ENCODE measurements at regions not wholly inside any gene's neighbourhood (a gene's known extent, or its start where the extent isn't known, plus 50 kb on each side); places are given as distances from the start of the nearest gene placed in this dataset.

GRCh38 chr10:117686606-117687005, 144.1 kb downstream of the EMX2 start:
- no peak overlapping the region for H3K27ac ChIP-seq (ENCODE audit: control insufficient read depth, insufficient read depth)
- H3K36me3 ChIP-seq (ENCODE audit: control insufficient read depth in 2 of 2, insufficient read depth in 2 of 2, low read length in 1 of 2), result no peaks in the 10 kb centered on the region
- H3K4me3 ChIP-seq, result no peak overlapping the region
- no peak overlapping the region for H3K9ac ChIP-seq (ENCODE audit: control insufficient read depth, insufficient read depth, low read length)
- CTCF ChIA-PET, result interaction anchor here (1.1 to 1.8 kb wide), 2 partner anchors 149 to 190 kb away, joined by 4 to 5 read pairs; no protein-coding TSS in a partner anchor
- no peaks in the 10 kb centered on the region for H4K20me1 ChIP-seq (ENCODE audit: control insufficient read depth, insufficient read depth)
- no TSS peak for BruUV-seq (replicated peaks)
- H3K27me3 ChIP-seq (replicated peaks in 1 of 2; ENCODE audit: control insufficient read depth in 2 of 2, insufficient read depth in 2 of 2, low read length in 1 of 2), result peaks cover 0 to 12% of the 10 kb centered on the region in 2 experiments; a peak in 1 of 4 replicates
- no peak overlapping the region for H2AFZ ChIP-seq (ENCODE audit: control insufficient read depth, low read depth, low read length)
- FAIRE-seq (no peak), ATAC-seq (no peak), DNase-seq (ENCODE audit: low read depth, low spot score) (no peak)
- in situ Hi-C loops (cut with MboI) (no loop called here), intact Hi-C loops (cut with micrococcal nuclease; ENCODE audit: unreplicated experiment) (loop anchor here (10.0 kb wide), 1 partner anchor 142 kb away; the partner anchor contains the start of gene EMX2)
- SMC1A ChIA-PET (ENCODE audit: uncharacterized antibody, unreplicated experiment), result interaction anchor here (1.0 to 2.8 kb wide), 8 partner anchors 10 to 189 kb away, joined by 3 to 10 read pairs (median 4); no protein-coding TSS in a partner anchor
- H3K79me2 ChIP-seq (ENCODE audit: control insufficient read depth, insufficient read depth, low read length), result no peaks in the 10 kb centered on the region
- POLR2A ChIA-PET, result no interaction called here
- 4% methylated on average over 4 of the region's 4 CpGs for WGBS (ENCODE audit: insufficient coverage, insufficient replicate concordance, low lambda C conversion rate, missing lambda C conversion rate)
- no peak overlapping the region for H3K4me2 ChIP-seq (ENCODE audit: control insufficient read depth, insufficient read depth)
- H3K9me3 ChIP-seq (replicated peaks; ENCODE audit: control insufficient read depth, insufficient read depth, low read length), result no peaks in the 10 kb centered on the region
- H3K4me1 ChIP-seq (ENCODE audit: control insufficient read depth, insufficient read depth, low read length), result no peaks in the 10 kb centered on the region
- TF ChIP-seq RBBP5 (conservative IDR thresholded peaks at IDR 0.05) (no peak), TBL1XR1 (IDR thresholded peaks at IDR 0.05; ENCODE audit: low read depth, low read length) (no peak), POLR2AphosphoS5 (IDR thresholded peaks at IDR 0.05; ENCODE audit: low read length) (no peak), ZNF24 (IDR thresholded peaks at IDR 0.05) (no peak), E2F4 (IDR thresholded peaks at IDR 0.05; ENCODE audit: low read depth, low read length) (no peak), PKNOX1 (IDR thresholded peaks at IDR 0.05) (no peak), BRCA1 (IDR thresholded peaks at IDR 0.05; ENCODE audit: low read depth, low read length) (no peak), RCOR1 (conservative IDR thresholded peaks at IDR 0.05; ENCODE audit: low read depth, low read length) (no peak), SREBF1 (IDR thresholded peaks at IDR 0.05; ENCODE audit: low read length) (no peak), MAX (IDR thresholded peaks at IDR 0.05; ENCODE audit: low read depth, low read length) (no peak), NBN (IDR thresholded peaks at IDR 0.05) (no peak), CEBPZ (IDR thresholded peaks at IDR 0.05; ENCODE audit: low read depth, low read length) (no peak), CBX5 (IDR thresholded peaks at IDR 0.05; ENCODE audit: low read depth) (no peak), RAD51 (IDR thresholded peaks at IDR 0.05) (no peak)
- RAD21 ChIA-PET (ENCODE audit: unreplicated experiment), result interaction anchor here (1.0 to 3.0 kb wide), 2 partner anchors 40 to 190 kb away, joined by 3 to 15 read pairs; no protein-coding TSS in a partner anchor

Data from GM12878 (cell line).